Fibroblast of lung (primary cell): ENCODE measurements at regions not wholly inside any gene's neighbourhood (a gene's known extent, or its start where the extent isn't known, plus 50 kb on each side); places are given as distances from the start of the nearest gene placed in this dataset.

Experiments used
- CTCF ChIP-seq, 2 donors: IDR thresholded peaks in 1 of 2; conservative IDR thresholded peaks in 1 of 2; 1 replicate in 1 of 2; 2 replicates in 1 of 2; pipeline ENCODE4 v1.5.1; 2011 to 2012; ENCODE audit warnings: low read length in 2 of 2, control low read depth in 1 of 2, inconsistent platforms in 1 of 2, low read depth in 1 of 2, mild to moderate bottlenecking in 1 of 2
- EZH2 ChIP-seq: IDR thresholded peaks from 2 replicates; pipeline ENCODE4 v1.5.1; 2012; ENCODE audit warnings: low read length, control low read depth, mild to moderate bottlenecking; ENCODE audit errors: missing control alignments

- TF ChIP-seq CTCF (conservative IDR thresholded peaks at IDR 0.05 in 1 of 2, IDR thresholded peaks at IDR 0.05 in 1 of 2; ENCODE audit: low read depth in 1 of 2, low read length in 2 of 2) (no peak), EZH2 (no peak)
Observed at GRCh38 chr21:16179773-16180172, 450.0 kb downstream of the USP25 start.
